Activated naive CD4-positive, alpha-beta T cell treated with anti-CD3 and anti-CD28 coated beads, Interleukin-2, amount 10 ng/mL, durations not matched to agents 7 days and 5 days (primary cell): ENCODE measurements at regions not wholly inside any gene's neighbourhood (a gene's known extent, or its start where the extent isn't known, plus 50 kb on each side); places are given as distances from the start of the nearest gene placed in this dataset.

ENCODE experiments used
- CTCF ChIA-PET: fragments of 350-600 bp; sonication (Branson Sonifier 250); formaldehyde crosslinking; loops from one replicate; lab custom pipeline; 2021; ENCODE audit warnings: antibody characterized with exemption; lab: Charles Lee
- DNase-seq: peaks from one replicate; pipeline ENCODE4 v3.0.0-alpha.2; 2020
- H3K27ac Mint-ChIP-seq: one replicate; pipeline ENCODE4 v1.8.0; 2021; ENCODE audit warnings: mild to moderate bottlenecking, moderate library complexity, mixed read lengths
- H3K27me3 Mint-ChIP-seq: one replicate; pipeline ENCODE4 v1.8.0; 2021; ENCODE audit warnings: mild to moderate bottlenecking, mixed read lengths
- H3K36me3 Mint-ChIP-seq: one replicate; pipeline ENCODE4 v1.8.0; 2021; ENCODE audit warnings: mixed read lengths
- H3K4me1 Mint-ChIP-seq: one replicate; pipeline ENCODE4 v1.8.0; 2021; ENCODE audit warnings: mixed read lengths
- H3K4me3 Mint-ChIP-seq: one replicate; pipeline ENCODE4 v1.8.0; 2021; ENCODE audit warnings: mild to moderate bottlenecking, moderate library complexity, mixed read lengths
- H3K9me3 Mint-ChIP-seq: one replicate; pipeline ENCODE4 v1.8.0; 2021; ENCODE audit warnings: mixed read lengths

GRCh38 chr2:126399001-126399400 is 257.0 kb upstream of the GYPC start:
- CTCF ChIA-PET = interaction anchor here (0.9 to 1.8 kb wide), 6 partner anchors 11 to 379 kb away, joined by 3 to 6 read pairs (median 4); no protein-coding TSS in a partner anchor
- H3K36me3 Mint-ChIP-seq = no peaks in the 10 kb centered on the region
- H3K4me1 Mint-ChIP-seq = no peaks in the 10 kb centered on the region
- H3K9me3 Mint-ChIP-seq = no peaks in the 10 kb centered on the region
- peaks cover 4% of the 10 kb centered on the region for H3K27me3 Mint-ChIP-seq
- peak; percentile 38 for DNase-seq
- H3K4me3 Mint-ChIP-seq = no peak overlapping the region
- H3K27ac Mint-ChIP-seq = no peak overlapping the region

- DNase-seq = no peak
- Mint-ChIP-seq H3K27me3 (peaks cover 12% of the 10 kb centered on the region), H3K27ac (no peak overlapping the region), H3K4me3 (no peak overlapping the region), H3K36me3 (no peaks in the 10 kb centered on the region), H3K9me3 (no peaks in the 10 kb centered on the region), H3K4me1 (no peaks in the 10 kb centered on the region)
- CTCF ChIA-PET = no interaction called here
These were observed 252.8 kb upstream of the GYPC start for GRCh38 chr2:126403039-126403628.

GRCh38 chr2:126406267-126406666 is 249.7 kb upstream of the GYPC start:
- CTCF ChIA-PET = no interaction called here
- no peak for DNase-seq
- H3K4me1 Mint-ChIP-seq = no peaks in the 10 kb centered on the region
- H3K27ac Mint-ChIP-seq = no peak overlapping the region
- H3K27me3 Mint-ChIP-seq = peaks cover 15% of the 10 kb centered on the region
- no peaks in the 10 kb centered on the region for H3K9me3 Mint-ChIP-seq
- no peak overlapping the region for H3K4me3 Mint-ChIP-seq
- no peaks in the 10 kb centered on the region for H3K36me3 Mint-ChIP-seq

GRCh38 chr2:126408671-126409070 is 247.3 kb upstream of the GYPC start:
- Mint-ChIP-seq H3K9me3 (no peaks in the 10 kb centered on the region), H3K4me1 (peaks cover 18% of the 10 kb centered on the region), H3K27ac (no peak overlapping the region), H3K36me3 (no peaks in the 10 kb centered on the region), H3K27me3 (peaks cover 11% of the 10 kb centered on the region), H3K4me3 (no peak overlapping the region)
- DNase-seq = no peak
- CTCF ChIA-PET = no interaction called here

- no peak overlapping the region for H3K27ac Mint-ChIP-seq
- H3K36me3 Mint-ChIP-seq = no peaks in the 10 kb centered on the region
- no peaks in the 10 kb centered on the region for H3K9me3 Mint-ChIP-seq
- no peak for DNase-seq
- H3K27me3 Mint-ChIP-seq = peaks cover 11% of the 10 kb centered on the region
- H3K4me1 Mint-ChIP-seq = peaks cover 18% of the 10 kb centered on the region
- CTCF ChIA-PET = interaction anchor here (0.7 kb wide), 1 partner anchor 11 kb away, joined by 3 read pairs; no protein-coding TSS in a partner anchor
- no peak overlapping the region for H3K4me3 Mint-ChIP-seq
These were observed 246.1 kb upstream of the GYPC start for GRCh38 chr2:126409850-126410249.

GRCh38 chr2:126413079-126413478 is 242.9 kb upstream of the GYPC start:
- H3K4me3 Mint-ChIP-seq = no peak overlapping the region
- no peak for DNase-seq
- no peaks in the 10 kb centered on the region for H3K9me3 Mint-ChIP-seq
- H3K36me3 Mint-ChIP-seq = no peaks in the 10 kb centered on the region
- CTCF ChIA-PET = interaction anchor here (0.6 to 1.2 kb wide), 2 partner anchors 44 to 639 kb away, joined by 3 to 4 read pairs; no protein-coding TSS in a partner anchor
- H3K27ac Mint-ChIP-seq = peak overlapping the region; percentile 62
- peaks cover 18% of the 10 kb centered on the region for H3K4me1 Mint-ChIP-seq
- peaks cover 7% of the 10 kb centered on the region for H3K27me3 Mint-ChIP-seq

GRCh38 chr2:126419403-126419802 is 236.6 kb upstream of the GYPC start:
- Mint-ChIP-seq H3K4me1 (no peaks in the 10 kb centered on the region), H3K9me3 (peaks cover 9% of the 10 kb centered on the region), H3K27me3 (peaks cover 7% of the 10 kb centered on the region), H3K27ac (no peak overlapping the region), H3K4me3 (no peak overlapping the region), H3K36me3 (peaks cover 1% of the 10 kb centered on the region)
- DNase-seq = no peak
- CTCF ChIA-PET = no interaction called here

- H3K27me3 Mint-ChIP-seq = peaks cover 3% of the 10 kb centered on the region
- no peak for DNase-seq
- H3K27ac Mint-ChIP-seq = no peak overlapping the region
- H3K9me3 Mint-ChIP-seq = no peaks in the 10 kb centered on the region
- no peak overlapping the region for H3K4me3 Mint-ChIP-seq
- H3K36me3 Mint-ChIP-seq = no peaks in the 10 kb centered on the region
- H3K4me1 Mint-ChIP-seq = no peaks in the 10 kb centered on the region
- CTCF ChIA-PET = no interaction called here
These were observed 230.0 kb upstream of the GYPC start for GRCh38 chr2:126425943-126426342.

- Mint-ChIP-seq H3K27me3 (no peaks in the 10 kb centered on the region), H3K9me3 (no peaks in the 10 kb centered on the region), H3K36me3 (no peaks in the 10 kb centered on the region), H3K27ac (no peak overlapping the region), H3K4me3 (no peak overlapping the region), H3K4me1 (no peaks in the 10 kb centered on the region)
- CTCF ChIA-PET = no interaction called here
- DNase-seq = no peak
These were observed 226.9 kb upstream of the GYPC start for GRCh38 chr2:126429103-126429502.

GRCh38 chr2:126431136-126431535 is 224.8 kb upstream of the GYPC start:
- H3K4me3 Mint-ChIP-seq = no peak overlapping the region
- no peaks in the 10 kb centered on the region for H3K27me3 Mint-ChIP-seq
- H3K36me3 Mint-ChIP-seq = no peaks in the 10 kb centered on the region
- CTCF ChIA-PET = no interaction called here
- H3K4me1 Mint-ChIP-seq = no peaks in the 10 kb centered on the region
- no peak for DNase-seq
- H3K27ac Mint-ChIP-seq = no peak overlapping the region
- no peaks in the 10 kb centered on the region for H3K9me3 Mint-ChIP-seq

GRCh38 chr2:126436411-126436810 is 219.5 kb upstream of the GYPC start:
- no peaks in the 10 kb centered on the region for H3K4me1 Mint-ChIP-seq
- CTCF ChIA-PET = no interaction called here
- H3K27me3 Mint-ChIP-seq = no peaks in the 10 kb centered on the region

GRCh38 chr2:126437016-126437415 is 218.9 kb upstream of the GYPC start:
- Mint-ChIP-seq H3K4me3 (no peak overlapping the region), H3K4me1 (no peaks in the 10 kb centered on the region), H3K27me3 (no peaks in the 10 kb centered on the region), H3K36me3 (no peaks in the 10 kb centered on the region), H3K9me3 (no peaks in the 10 kb centered on the region), H3K27ac (no peak overlapping the region)
- no peak for DNase-seq
- CTCF ChIA-PET = no interaction called here

More at GRCh38 chr2:126436411-126436810, 219.5 kb upstream of the GYPC start:
- H3K27ac Mint-ChIP-seq = no peak overlapping the region
- H3K36me3 Mint-ChIP-seq = no peaks in the 10 kb centered on the region
- no peak overlapping the region for H3K4me3 Mint-ChIP-seq
- H3K9me3 Mint-ChIP-seq = no peaks in the 10 kb centered on the region
- no peak for DNase-seq

GRCh38 chr2:126444512-126444911 is 211.4 kb upstream of the GYPC start:
- Mint-ChIP-seq H3K9me3 (no peaks in the 10 kb centered on the region), H3K27me3 (no peaks in the 10 kb centered on the region), H3K4me3 (no peak overlapping the region), H3K27ac (no peak overlapping the region), H3K36me3 (no peaks in the 10 kb centered on the region), H3K4me1 (no peaks in the 10 kb centered on the region)
- CTCF ChIA-PET = no interaction called here
- DNase-seq = no peak

- Mint-ChIP-seq H3K4me3 (no peak overlapping the region), H3K4me1 (no peaks in the 10 kb centered on the region), H3K9me3 (no peaks in the 10 kb centered on the region), H3K36me3 (no peaks in the 10 kb centered on the region), H3K27me3 (no peaks in the 10 kb centered on the region), H3K27ac (no peak overlapping the region)
- CTCF ChIA-PET = no interaction called here
- no peak for DNase-seq
These were observed 209.8 kb upstream of the GYPC start for GRCh38 chr2:126446106-126446695.

GRCh38 chr2:126448611-126449010 is 207.3 kb upstream of the GYPC start:
- Mint-ChIP-seq H3K36me3 (no peaks in the 10 kb centered on the region), H3K4me3 (no peak overlapping the region), H3K9me3 (no peaks in the 10 kb centered on the region), H3K4me1 (no peaks in the 10 kb centered on the region), H3K27ac (no peak overlapping the region), H3K27me3 (no peaks in the 10 kb centered on the region)
- CTCF ChIA-PET = interaction anchor here (1.0 kb wide), 1 partner anchor 328 kb away, joined by 3 read pairs; no protein-coding TSS in a partner anchor
- DNase-seq = no peak
